Smooth muscle cell (in vitro differentiated cells): ENCODE measurements at regions not wholly inside any gene's neighbourhood (a gene's known extent, or its start where the extent isn't known, plus 50 kb on each side); places are given as distances from the start of the nearest gene placed in this dataset.

ENCODE experiments used
- DNase-seq: peaks from one replicate; lab custom pipeline; 2025; ENCODE audit not compliant: unreplicated experiment; lab: John Stamatoyannopoulos, UW
- H2AFZ ChIP-seq: fragments of 200-600 bp; sonication (generic); 2 replicates; pipeline ENCODE4 v1.6.0; 2016; ENCODE audit warnings: antibody characterized with exemption, low read depth, mild to moderate bottlenecking
- H3F3A ChIP-seq: fragments of 200-600 bp; sonication (generic); 2 replicates; pipeline ENCODE4 v1.6.0; 2017; ENCODE audit warnings: antibody characterized with exemption, low read depth
- H3K27ac ChIP-seq: fragments of 200-600 bp; sonication (generic); 2 replicates; pipeline ENCODE4 v1.5.1; 2016; ENCODE audit warnings: low read depth, mild to moderate bottlenecking
- H3K27me3 ChIP-seq: fragments of 200-600 bp; sonication (generic); 2 replicates; pipeline ENCODE4 v1.6.1; 2016; ENCODE audit warnings: low read depth, mild to moderate bottlenecking
- H3K36me3 ChIP-seq: fragments of 200-600 bp; sonication (generic); 2 replicates; pipeline ENCODE4 v1.5.1; 2016; ENCODE audit warnings: low read depth
- H3K4me1 ChIP-seq: fragments of 200-600 bp; sonication (generic); 2 replicates; pipeline ENCODE4 v1.5.1; 2016; ENCODE audit warnings: low read depth
- H3K4me2 ChIP-seq: fragments of 200-600 bp; sonication (generic); 2 replicates; pipeline ENCODE4 v1.6.0; 2016; ENCODE audit warnings: mild to moderate bottlenecking
- H3K4me3 ChIP-seq: fragments of 200-600 bp; sonication (generic); 2 replicates; pipeline ENCODE4 v1.5.1; 2016; ENCODE audit warnings: mild to moderate bottlenecking
- H3K79me2 ChIP-seq: fragments of 200-600 bp; sonication (generic); 2 replicates; pipeline ENCODE4 v1.6.0; 2016; ENCODE audit warnings: low read depth, mild to moderate bottlenecking
- H3K9ac ChIP-seq: fragments of 200-600 bp; sonication (generic); 2 replicates; pipeline ENCODE4 v1.6.0; 2016; ENCODE audit warnings: low read depth
- H3K9me3 ChIP-seq: fragments of 200-600 bp; sonication (generic); replicated peaks from 2 replicates; pipeline ENCODE4 v1.5.1; 2016; ENCODE audit warnings: low read depth
- H4K20me1 ChIP-seq: fragments of 200-600 bp; sonication (generic); 2 replicates; pipeline ENCODE4 v1.6.0; 2016; ENCODE audit warnings: low read depth
- CTCF ChIP-seq: fragments of 200-600 bp; sonication (generic); IDR thresholded peaks from 2 replicates; pipeline ENCODE4 v1.5.1; 2017; ENCODE audit warnings: borderline replicate concordance, mild to moderate bottlenecking, antibody characterized with exemption; ENCODE audit not compliant: insufficient read depth, poor library complexity, severe bottlenecking
- WGBS: methylation state at CpG from one replicate; pipeline ENCODE4 v1.1.7; 2016; ENCODE audit warnings: low lambda C conversion rate; 5-methylcytosine and 5-hydroxymethylcytosine counted together

GRCh38 chr4:54516556-54517215 lies 141.1 kb upstream of the KIT start:
- no peak overlapping the region for H3K4me3 ChIP-seq
- H3F3A ChIP-seq = no peaks in the 10 kb centered on the region
- no peak overlapping the region for H3K4me2 ChIP-seq
- no peaks in the 10 kb centered on the region for H3K36me3 ChIP-seq
- H3K4me1 ChIP-seq = no peaks in the 10 kb centered on the region
- H3K9ac ChIP-seq = no peak overlapping the region
- H3K79me2 ChIP-seq = no peaks in the 10 kb centered on the region
- no peak for DNase-seq
- WGBS = 42% methylated on average over 4 of the region's 4 CpGs
- no peak overlapping the region for H2AFZ ChIP-seq
- H4K20me1 ChIP-seq = no peaks in the 10 kb centered on the region
- TF ChIP-seq CTCF = no peak
- H3K27me3 ChIP-seq = no peaks in the 10 kb centered on the region
- no peak overlapping the region for H3K27ac ChIP-seq
- H3K9me3 ChIP-seq = no peaks in the 10 kb centered on the region

GRCh38 chr4:54517781-54518444 lies 139.8 kb upstream of the KIT start:
- H3F3A ChIP-seq = no peaks in the 10 kb centered on the region
- 98% methylated on average over 3 of the region's 3 CpGs for WGBS
- H3K9ac ChIP-seq = no peak overlapping the region
- no peaks in the 10 kb centered on the region for H4K20me1 ChIP-seq
- H3K36me3 ChIP-seq = no peaks in the 10 kb centered on the region
- no peak overlapping the region for H3K4me3 ChIP-seq
- no peaks in the 10 kb centered on the region for H3K9me3 ChIP-seq
- no peak for TF ChIP-seq CTCF
- no peak overlapping the region for H3K4me2 ChIP-seq
- H2AFZ ChIP-seq = no peak overlapping the region
- no peaks in the 10 kb centered on the region for H3K4me1 ChIP-seq
- H3K27me3 ChIP-seq = no peaks in the 10 kb centered on the region
- H3K79me2 ChIP-seq = no peaks in the 10 kb centered on the region
- no peak overlapping the region for H3K27ac ChIP-seq
- no peak for DNase-seq

GRCh38 chr4:54525602-54526001 lies 132.2 kb upstream of the KIT start:
- Histone ChIP-seq H3K9ac (no peak overlapping the region), H3K27me3 (no peaks in the 10 kb centered on the region), H3K79me2 (no peaks in the 10 kb centered on the region), H2AFZ (no peak overlapping the region), H3K4me3 (no peak overlapping the region), H4K20me1 (no peaks in the 10 kb centered on the region), H3K9me3 (no peaks in the 10 kb centered on the region), H3K4me1 (no peaks in the 10 kb centered on the region), H3K27ac (no peak overlapping the region), H3K4me2 (no peak overlapping the region), H3K36me3 (no peaks in the 10 kb centered on the region), H3F3A (peaks cover 4% of the 10 kb centered on the region)
- TF ChIP-seq CTCF = no peak
- no peak for DNase-seq
- WGBS = 36% methylated on average over 3 of the region's 3 CpGs

GRCh38 chr4:54526560-54526959 lies 131.2 kb upstream of the KIT start:
- Histone ChIP-seq H3K4me1 (no peaks in the 10 kb centered on the region), H3K36me3 (no peaks in the 10 kb centered on the region), H3K79me2 (no peaks in the 10 kb centered on the region), H3K4me3 (no peak overlapping the region), H3K27ac (no peak overlapping the region), H4K20me1 (no peaks in the 10 kb centered on the region), H3F3A (peaks cover 4% of the 10 kb centered on the region), H2AFZ (no peak overlapping the region), H3K4me2 (no peak overlapping the region), H3K9ac (no peak overlapping the region), H3K27me3 (no peaks in the 10 kb centered on the region), H3K9me3 (no peaks in the 10 kb centered on the region)
- DNase-seq = no peak
- no peak for TF ChIP-seq CTCF
- WGBS = 77% methylated on average over 4 of the region's 4 CpGs
